ENCODE measurements at regions not wholly inside any gene's neighbourhood (a gene's known extent, or its start where the extent isn't known, plus 50 kb on each side); places are given as distances from the start of the nearest gene placed in this dataset.
"Not testable (repeated sequence)": the region's sequence is repeated elsewhere in the genome, so short reads cannot be mapped to it uniquely, and the experiment has no call there.

DNA sequence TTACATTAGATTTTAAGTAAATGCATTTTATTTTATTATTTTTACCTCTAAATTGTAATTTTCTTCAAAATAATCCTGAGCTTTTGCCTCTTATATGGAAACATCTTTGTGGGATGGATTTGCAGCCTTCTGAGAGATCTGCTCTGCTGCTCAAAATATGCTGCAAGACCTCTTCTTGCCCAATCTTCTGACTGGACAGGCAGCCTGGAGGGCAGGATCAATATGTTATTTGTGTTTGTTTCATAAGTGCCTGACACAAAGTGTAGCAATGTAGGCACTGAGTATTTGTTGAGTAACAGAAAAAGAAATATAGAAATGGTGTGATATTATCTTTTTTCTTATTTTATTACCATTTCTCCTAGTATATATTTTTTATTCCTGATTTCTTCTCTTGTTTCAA is 1106.9 kb downstream of the TMTC2 start:
- no peak for DNase-seq

DNA sequence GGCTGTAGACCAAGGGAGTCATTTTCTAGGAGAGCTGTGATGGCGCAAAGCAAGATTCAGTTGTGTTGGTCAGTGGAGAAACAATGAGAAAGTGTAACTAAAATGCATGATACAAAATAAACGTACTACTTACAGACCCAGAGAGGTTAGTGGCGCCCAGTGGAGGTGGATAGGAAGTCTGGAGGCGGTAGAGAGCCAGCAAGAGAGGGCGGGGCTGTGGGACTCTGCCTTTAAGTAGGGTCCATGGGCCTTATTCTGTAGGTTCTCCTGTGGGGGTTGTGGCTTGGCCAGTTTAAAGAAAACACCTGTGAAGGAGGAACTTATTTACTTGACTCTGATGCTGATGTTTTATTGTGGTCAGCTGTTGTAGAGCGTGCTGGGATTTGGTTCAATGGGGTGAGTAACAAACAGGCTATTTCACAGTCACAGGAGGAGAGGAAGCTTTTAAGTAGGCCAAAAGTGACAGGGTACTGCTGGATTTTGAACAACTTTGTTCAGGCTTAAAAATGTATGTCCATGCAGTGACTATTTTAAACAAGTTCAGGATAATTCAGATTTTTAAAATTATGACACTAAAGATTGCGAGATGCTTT is 1097.7 kb downstream of the TMTC2 start:
- DNase-seq, result no peak

DNA sequence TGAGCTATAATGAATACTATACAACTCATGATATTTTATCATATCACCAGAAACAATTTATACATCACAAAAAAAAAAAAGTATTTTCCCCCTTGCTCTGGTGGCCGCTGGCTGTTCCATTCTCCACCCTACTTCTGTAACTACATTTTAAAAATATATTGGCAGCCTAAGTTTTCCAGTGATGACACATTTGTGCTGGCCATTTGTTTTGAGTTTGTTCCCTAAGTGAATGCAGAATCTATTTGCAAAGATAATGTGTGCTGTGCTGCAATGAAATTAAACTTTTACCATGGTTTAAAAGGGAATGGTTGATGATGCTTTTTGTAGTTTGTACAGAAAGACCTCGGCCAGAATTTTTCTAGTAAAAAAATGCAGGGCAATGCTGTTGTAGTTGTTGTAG is 1092.8 kb downstream of the TMTC2 start:
- DNase-seq, result no peak

DNA sequence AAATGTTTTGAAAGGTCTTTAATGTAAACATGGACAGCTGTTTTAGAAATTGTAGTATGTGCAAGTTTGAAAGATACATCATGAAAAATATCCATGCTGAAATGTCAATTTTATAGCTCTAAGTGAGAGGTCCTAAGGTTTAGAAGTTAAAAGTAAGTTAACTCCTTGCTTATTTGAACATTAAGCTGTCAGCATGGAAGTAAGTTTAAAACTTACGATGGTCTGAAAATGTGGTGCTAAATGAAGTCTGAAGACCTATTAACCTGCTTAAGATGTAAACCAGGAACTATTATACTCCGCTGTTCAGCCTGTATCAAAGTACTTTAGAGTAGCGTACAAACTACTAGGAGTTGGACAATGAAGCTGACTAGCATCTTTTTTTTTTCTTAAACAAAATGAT is 1082.4 kb downstream of the TMTC2 start:
- no peak for DNase-seq

DNA sequence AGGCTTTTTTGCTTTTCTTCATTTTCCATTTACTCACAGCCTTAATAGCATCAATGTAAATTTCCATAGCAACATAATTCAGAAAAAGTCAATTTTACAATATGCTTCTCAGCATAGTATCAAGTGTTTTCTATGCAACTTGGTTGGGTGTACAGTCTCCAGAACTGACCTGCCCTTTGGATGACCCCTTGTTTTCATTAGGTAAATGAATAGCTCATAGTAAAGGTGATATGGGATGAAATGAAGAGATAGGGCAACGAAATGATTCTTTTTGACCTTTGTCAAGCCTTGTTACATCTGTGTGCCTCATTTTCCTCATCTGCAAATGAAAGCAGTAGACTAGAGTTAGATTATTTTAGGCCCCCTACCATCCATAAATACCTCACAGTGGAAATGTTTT is 1081.0 kb downstream of the TMTC2 start:
- no peak for DNase-seq

DNA sequence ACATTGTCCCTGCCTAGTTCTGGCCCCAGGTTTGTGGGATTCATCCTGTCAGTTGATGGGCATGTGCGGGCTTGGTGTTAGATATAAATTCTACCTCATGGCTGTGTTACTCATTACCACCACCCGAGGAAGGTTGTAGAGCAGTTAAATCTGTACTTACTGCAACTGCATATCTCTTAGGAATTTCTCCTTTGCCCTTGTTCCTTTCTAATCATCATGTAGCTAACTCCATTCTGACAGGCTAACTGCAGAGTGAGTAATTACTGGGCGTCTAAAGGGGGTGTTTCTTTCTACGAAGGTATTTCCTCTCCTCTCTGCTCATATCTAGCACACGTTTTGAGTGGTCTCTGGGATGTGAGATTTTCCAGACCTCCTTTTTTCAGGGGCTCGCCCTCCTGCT is 1076.7 kb downstream of the TMTC2 start:
- DNase-seq, result no peak

DNA sequence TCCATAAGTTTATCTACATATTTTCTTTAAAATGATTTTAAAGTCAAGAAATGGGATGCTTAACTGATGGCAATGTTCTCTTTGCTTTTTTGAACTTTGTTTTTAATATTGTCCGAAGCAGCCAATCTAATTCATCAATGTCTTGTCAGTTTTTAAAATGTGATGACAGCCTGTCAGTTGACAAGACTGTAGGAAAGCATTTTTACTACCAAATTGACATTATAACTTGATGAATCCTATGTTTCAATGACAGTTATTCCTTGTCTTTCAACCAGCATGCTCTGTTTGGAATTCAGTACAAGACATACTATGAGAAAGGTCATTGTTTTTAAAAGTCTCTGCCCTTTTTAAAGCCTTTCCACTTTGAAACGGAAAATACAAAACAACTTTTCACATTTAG is 1073.2 kb downstream of the TMTC2 start:
- DNase-seq, result no peak

DNA sequence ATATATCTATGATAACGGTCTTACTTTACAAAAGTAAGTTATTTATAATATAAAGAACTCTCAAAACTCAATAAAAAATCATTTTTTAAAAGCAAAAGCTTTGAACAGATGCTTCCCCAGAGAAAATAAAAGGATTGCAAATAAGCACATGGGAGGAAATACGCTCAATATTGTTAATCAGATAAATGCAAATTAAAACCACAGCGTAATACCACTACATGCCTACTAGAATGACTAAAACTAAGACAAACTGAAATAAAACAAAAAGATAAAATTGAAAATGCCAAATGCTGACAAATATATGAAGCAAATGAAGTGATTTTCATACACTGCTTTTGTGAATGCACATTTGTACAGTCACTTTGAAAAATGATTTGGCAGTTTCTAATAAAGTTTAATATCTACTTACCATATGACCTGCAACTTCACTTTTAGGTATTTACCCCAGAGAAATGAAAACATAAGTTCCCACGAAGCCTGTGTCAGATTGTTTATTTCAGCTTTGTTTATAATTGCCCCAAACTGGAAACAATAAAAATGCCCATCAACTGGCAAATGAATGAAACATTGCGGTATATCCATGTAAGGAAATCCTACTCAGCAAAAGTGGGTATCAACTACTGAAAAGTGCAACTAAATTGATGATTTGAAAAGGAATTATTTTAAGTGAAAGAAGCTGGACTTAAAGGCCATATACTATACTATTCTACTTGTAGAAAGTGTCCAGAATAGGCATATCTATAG is 1072.4 kb downstream of the TMTC2 start:
- no peak for DNase-seq

DNA sequence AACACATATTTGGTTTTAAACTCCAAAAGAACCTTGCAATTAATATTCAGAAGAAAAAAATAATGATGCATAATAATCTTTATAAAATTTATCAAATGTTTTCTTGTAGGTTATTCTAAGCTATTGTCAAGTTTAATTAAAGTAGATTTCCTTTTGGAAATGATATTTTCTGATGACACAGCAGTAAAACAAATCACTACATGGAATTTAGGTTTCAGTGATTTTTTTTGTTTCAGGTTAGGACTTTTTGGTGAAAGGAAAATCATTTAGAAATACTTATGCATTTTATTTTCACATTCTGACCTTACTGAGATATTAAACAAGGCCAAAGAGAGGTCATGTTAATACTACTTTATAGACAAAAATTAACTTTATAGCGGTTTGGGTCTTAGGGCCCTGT is 1067.2 kb downstream of the TMTC2 start:
- DNase-seq, result no peak

DNA sequence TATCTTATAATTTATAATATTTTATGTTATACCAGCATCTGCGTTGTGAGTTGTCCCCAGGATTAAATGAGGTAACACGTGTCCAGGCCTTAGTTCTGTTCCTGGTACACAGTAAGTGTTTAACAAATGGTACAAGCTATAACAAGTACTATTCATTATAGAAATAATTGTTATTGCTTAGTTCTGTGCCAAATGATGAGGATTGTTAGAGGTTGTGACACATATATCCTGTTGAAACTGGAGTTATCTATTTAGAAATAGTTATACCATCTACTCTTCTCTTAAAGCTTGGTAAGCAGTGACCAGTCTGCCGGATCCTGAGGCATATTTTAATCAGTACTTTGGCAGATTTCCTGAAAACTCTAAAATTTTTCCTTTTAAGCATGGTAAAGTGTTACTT is 1066.5 kb downstream of the TMTC2 start:
- DNase-seq, result no peak

DNA sequence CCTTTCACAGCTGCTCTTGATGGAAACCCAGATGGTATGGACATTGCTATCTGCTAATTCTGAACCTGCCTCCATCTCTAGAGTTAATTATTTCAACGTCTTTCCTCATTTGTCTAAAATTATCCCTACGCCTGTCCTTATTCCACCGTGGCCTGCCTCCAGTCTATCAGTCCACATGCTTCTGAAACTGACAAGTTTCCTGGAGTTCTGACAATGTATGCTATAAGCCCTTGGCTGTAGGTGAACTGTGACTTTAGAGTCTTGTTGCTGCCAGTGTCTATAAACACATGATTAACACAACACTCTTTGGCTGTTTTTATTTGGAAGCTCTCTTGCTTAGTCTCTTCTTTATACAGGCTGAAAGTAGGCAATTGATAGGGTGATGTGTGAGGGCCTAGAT is 1052.9 kb downstream of the TMTC2 start:
- DNase-seq, result no peak

DNA sequence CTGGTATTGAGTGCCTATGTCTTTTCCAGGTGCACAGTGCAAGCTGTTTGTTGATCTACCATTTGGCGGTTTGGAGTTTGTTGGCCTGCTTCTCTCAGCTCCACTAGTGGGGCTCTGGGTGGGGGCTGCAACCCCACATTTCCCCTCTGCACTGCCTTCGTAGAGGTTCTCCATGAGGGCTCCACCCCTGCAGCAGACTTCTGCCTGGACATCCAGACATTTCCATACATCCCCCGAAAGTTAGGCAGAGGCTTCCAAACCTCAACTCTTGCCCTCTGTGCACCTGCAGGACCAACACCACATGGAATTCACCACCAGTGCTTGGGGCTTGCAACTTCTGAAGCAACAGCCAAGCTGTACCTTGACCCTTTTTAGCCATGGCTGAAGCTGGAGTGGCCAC is 1024.1 kb downstream of the TMTC2 start:
- no peak for DNase-seq

DNA sequence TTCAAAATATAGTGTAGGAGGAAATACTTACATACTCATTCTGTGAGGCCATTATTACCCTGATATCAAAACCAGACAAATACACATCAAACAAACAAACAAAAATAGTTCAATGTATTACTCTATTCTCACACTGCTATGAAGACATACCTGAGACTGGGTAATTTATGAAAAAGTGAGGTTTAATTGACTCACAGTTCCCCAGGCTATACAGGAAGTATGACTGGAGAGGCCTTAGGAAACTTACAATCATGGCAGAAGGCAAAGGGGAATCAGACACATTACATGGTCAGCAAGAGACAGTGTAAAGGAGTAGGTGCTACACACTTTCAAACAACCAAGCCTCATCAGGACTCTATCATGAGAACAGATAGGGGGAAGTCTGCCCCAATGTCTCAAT is 1023.2 kb downstream of the TMTC2 start:
- DNase-seq, result no peak

DNA sequence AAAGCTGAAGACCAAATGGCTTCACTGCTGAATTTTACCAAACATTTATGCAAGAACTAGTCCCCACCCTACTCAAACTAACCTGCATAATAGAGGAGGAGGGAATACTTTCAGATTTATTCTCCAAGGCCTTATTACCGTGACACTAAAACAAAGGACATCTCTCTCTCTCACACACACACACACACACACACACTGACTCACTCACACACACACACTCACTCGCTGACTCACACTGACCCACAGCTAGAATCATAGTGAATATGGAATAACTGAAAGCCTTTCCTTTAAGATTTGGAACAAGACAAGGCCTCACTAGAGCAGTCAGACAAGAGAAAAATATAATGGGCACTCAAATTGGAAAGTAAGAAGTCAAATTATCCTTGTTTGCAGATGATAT is 1014.1 kb downstream of the TMTC2 start:
- no peak for DNase-seq

DNA sequence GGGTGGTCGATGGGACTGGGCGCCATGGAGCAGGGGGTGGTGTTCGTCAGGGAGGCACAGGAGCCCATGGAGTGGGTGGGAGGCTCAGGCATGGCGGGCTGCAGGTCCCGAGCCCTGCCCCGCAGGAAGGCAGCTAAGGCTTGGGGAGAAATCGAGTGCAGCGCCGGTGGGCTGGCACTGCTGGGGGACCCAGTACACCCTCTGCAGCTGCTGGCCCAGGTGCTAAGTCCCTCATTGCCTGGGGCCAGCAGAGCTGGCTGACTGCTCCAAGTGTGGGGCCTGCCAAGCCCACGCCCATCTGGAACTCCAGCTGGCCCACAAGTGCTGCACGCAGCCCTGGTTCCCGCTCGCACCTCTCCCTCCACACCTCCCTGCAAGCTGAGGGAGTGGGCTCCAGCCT is 1009.6 kb downstream of the TMTC2 start:
- DNase-seq, result not testable (repeated sequence)

DNA sequence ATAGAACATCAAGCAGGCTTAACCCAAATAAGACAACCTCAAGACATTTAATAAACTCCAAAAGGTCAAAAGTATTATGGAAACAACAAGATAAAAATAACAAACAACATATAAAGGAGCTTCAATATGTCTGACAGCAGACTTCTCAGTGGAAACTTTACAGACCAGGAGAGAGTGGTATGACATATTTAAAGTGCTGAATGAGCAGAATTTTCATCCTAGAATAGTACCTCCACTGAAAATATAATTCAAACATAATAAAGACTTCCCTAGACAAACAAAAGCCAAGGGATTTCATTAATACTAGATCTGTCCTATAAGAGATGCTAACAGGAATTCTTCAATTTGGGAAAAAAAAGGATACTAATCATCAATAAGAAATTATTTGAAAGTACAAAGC is 1005.0 kb downstream of the TMTC2 start:
- no peak for DNase-seq

DNA sequence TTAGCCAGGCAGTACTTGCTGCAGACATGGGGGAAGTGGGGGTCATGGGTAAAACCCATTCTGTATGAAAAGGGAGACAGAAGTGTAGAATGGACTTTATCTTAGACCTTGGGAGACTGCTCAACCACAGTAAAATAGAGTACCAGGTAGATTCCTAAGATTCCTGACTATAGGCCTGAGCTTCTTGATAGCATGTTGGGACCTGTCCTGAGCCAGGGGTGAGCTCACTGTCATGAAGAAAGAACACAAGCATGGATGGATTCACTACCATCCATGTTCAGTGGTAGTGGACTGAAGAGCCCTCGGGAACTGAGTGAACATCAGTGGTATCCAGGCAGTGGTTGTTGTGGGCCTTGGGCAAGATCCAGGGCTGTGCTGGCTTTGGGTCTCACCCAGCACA is 1003.8 kb downstream of the TMTC2 start:
- DNase-seq, result no peak

DNA sequence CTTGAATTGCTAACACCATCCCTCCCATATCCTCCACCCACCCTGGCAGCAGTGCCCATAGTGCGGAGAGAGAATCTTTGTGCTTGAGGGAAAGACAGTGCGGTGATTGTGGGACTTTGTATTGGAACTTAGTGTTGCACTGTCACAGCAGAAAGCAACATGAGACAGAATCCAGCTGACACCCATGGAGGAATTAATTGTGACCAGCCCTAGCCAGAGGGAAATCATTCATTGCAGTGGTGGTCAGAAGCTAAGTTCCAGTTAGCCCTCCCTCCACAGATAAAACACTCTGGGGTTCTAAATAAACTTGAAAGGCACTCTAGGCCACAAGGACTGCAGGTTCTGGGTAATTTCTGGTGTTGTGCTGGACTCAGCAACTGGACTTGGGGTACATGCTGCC is 1002.6 kb downstream of the TMTC2 start:
- no peak for DNase-seq

DNA sequence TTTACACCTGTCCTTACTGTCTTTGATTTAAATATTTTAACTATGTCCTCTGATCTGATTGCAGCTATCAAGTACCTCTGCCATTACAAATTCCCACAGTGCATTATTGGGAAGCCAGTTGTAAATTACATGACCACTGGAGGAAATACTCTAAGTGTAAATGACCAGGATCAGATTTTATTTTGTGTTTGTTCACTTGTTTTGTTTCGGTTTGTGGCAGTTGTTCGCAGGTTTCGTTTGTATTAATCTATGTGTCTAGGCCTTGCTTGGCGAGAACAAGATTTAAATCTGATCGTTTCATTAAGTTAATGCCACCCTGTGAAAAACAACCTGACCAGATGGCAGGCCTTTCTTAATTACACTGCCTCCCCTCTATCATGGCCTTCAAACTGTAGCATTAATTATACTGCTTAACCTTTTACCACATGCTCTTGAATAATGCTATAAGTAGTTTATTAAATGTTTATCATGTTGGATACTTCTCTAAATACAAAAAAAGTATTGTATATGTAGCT is 990.1 kb downstream of the TMTC2 start:
- no peak for DNase-seq

DNA sequence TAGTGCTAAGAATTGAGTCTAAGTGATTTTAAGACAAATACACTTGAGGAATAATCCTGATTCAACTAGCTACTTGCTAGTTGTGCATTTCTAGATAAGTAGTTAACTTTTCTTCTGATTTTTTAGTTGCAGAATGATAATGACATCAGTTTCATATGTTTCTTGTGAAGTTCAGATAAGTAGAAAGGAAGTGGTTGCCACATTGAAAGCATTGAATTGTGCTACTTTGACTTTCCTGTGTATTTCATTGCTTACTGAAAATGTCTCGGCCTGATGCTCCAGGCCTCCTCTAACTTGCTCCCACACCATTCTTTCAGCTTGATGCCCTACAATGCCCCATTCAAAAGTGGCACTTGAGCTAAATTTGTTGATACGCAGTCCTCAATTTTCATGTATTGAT is 980.0 kb downstream of the TMTC2 start:
- no peak for DNase-seq

DNA sequence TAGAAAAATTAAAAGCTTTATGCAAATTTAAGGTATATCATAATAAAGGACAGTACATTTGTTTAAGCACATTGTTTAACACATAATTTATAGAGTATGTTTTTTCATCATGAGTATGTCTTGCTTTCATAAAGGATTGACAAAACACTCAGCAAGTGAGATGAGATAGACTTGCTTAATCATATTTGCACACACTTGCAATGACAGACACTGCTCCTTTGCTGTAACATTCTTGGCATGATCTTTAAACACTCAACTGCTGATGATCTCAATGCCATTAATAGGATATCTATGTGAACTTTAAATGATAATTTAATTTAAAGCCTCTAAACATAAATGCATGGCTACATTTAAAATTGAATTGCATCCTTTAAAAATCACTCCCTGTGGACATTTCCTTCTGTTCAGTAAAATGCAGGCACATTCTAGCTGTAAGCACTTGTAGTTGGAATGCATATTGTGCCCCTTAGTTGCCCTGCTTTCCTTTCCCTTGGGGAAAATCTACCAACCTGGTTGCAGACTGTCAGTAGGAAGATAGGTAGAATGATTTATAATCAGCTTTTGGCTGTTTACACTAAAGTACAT is 979.0 kb downstream of the TMTC2 start:
- DNase-seq, result no peak

DNA sequence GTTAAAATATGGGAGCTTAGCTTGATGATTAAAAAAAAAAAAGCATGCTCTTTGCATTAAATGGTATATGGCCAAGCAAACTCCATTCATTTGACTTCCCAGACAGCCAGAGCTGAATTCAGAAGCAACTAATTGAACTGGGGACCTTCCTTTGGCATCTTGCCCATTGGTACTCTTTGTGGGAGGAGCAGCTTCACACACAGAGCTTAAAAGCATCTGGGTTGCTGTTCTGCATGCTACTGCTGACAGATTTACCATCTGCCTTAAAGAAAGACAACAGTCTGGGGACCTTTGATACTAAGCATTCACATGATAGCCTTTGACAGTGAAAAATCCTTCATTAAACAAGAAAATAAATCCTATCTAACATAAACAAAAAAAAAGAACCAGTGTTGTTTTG is 977.9 kb downstream of the TMTC2 start:
- DNase-seq, result no peak

DNA sequence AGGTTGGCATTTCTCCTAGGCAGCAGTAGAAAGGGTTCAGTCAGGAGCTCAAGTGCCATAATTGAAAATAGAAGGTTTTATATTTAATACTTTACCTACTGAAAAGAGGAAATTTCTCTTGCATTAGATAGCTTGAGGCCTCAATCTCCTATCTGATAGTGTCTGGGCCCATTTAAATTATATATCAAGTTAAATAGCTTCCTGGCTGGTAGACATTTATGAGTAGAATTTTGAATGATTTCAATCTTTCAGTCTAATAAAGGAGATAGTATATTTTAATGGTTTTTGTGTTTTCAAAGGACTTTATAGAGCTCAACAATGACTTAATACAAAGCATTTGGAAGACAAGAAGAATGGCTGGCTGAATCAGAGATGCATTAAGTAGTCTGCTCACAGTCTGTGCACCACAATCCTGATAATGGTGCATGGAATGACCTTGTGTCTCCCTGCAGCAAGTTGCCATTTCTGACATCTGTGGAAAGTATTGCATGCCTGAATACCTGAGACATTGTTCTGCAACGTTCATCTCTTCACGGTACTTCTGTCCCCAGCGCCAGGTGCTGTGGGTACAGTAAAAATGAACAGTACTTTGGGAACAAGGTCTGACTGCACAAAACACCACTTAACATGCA is 974.1 kb downstream of the TMTC2 start:
- DNase-seq, result no peak

DNA sequence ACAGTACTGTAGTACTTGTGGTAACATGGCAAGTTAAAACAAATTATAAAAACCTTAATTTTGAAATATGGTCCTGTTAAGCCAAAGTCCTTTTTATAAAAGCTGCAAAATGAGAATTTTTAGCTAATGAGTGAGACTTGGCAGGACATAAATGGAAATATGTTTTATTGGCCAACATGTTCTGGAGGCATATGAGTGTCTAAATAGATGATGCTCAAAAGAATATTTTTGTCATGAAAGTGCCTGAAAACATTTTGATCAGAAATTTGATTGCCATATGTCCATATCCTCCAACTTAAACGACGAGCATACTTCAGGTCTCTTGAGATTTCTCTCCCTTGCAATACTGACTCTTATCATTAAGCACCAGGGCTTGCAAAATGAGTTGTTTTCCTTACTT is 972.6 kb downstream of the TMTC2 start:
- DNase-seq, result no peak
